NCI-H2227 (cell line): ENCODE measurements at regions not wholly inside any gene's neighbourhood (a gene's known extent, or its start where the extent isn't known, plus 50 kb on each side); places are given as distances from the start of the nearest gene placed in this dataset.

Source experiments
- DNase-seq: peaks from one replicate; lab custom pipeline; 2025; ENCODE audit not compliant: unreplicated experiment; lab: John Stamatoyannopoulos, UW

DNA sequence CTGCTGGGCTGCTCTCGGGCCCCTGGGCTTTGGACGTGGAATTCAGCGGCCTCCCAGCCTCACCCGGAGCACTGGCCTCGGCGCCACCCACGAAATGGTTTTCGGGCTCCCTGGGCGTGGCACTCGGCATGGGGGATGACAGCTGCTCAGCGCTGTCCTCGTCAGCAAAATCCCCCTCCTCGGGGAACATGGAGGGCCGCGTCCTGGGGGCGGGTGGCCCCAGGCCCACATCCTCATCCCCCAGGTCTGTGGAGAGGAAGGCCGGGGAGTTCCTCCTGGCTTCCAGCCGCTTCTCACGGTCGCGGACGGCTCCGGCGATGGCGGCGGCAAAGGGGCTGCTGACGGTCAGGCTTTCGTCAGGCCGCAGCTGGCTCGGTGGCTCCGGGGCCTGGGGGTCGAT lies 88.4 kb downstream of the CTTN start:
- no peak for DNase-seq

DNA sequence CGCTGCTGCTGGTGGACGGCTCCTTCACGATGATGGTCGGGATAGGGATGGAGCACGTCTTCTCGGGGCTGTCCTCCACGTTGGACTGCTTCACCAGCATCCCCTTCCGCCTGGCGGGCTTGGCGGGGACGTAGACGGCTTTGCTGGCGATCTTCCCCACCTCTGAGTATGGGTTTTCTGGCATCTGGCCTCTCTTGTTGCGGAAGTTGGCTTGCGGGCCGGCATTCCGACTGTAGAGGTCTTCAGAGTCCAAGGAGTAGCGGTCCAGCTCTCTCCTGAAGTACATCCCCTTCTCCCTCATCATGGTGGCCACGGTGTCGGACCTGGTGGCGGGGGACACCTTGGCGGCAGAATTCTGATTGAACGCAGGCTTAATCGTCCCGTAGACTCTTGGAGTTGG lies 88.8 kb downstream of the CTTN start:
- no peak for DNase-seq

DNA sequence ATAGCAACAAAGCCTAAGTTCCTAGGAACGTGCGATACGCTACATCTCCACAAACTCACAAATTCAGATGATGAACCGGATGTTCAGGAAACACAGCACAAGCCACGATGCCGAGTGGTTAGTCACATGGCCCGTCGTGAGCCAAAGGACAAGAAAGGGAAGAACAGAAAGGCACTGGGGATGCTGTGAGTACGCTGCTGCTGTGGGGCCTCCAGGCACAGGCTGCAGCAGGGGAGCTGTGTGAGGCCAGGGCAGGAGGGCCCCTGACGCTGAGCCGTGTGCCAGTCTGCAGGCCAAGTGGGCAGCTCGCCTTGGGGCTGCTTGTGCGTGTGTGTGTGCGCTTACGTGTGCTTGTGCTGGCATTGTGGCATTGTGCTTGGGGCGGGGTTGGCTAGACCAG lies 89.4 kb downstream of the CTTN start:
- DNase-seq, result no peak

- DNase-seq, result no peak
These were observed 89.9 kb downstream of the CTTN start for GRCh38 chr11:70488171-70488703.

- no peak for DNase-seq
These were observed 90.9 kb downstream of the CTTN start for GRCh38 chr11:70489276-70489675.

DNA sequence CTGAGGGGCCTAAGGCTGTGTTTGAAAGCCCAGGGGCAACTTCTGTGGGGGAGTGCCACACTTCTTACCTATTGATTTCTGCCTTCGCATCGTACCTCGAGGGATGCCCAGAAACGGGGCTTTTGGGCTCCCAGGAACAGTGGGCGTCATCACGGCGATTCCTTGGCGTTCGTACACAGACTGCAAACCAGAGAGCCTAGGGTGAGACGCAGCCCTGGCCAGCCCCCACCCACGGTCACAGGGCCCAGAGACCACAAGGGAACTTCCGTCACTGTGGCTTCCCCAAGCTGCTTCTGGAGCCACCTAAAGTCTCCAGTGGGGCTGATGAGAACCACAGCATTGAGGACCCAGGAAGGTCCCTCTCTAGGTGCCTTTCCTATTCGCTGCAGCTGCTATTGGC lies 91.9 kb downstream of the CTTN start:
- DNase-seq, result no peak

DNA sequence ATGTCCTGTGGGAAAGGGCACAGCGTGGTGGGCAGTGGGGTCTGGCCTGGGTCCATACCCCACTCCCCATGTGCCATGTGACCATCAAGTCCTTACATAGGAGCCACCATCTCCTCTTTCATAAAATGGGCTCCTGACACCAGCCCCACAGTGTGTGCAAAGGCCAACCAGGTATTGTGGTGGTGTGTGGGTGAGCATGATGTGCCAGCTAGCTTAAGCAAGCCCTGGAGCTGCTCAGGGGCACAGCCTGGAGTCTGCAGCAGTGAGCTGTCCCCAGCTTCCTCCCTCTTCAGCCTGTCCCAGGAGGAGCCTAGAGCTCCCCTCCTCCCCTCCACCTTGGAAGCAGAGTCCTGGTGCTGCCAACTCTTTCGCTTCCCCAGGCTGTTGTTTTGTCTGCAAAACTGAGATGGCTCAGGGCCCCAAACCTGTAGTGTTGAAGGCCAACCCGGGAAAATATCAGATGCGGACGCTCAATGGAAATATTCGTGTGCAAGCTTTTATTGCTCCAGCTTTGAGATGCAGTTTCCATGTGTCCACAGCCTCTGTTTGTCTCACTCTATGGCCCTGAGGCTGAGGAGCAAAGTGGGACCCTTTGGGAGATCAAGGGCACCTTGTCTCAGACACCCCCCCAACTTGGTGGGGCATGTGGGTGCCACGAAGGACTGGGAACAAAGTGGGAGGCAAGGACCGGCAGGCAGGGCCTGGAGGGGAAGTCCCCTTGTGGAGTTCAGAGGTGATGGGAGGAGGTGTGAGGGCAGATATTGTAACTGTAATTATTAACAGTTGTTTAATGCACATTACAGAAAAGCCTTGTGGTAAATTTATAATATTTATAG lies 92.6 kb downstream of the CTTN start:
- no peak for DNase-seq

GRCh38 chr11:70491696-70492472 lies 93.6 kb downstream of the CTTN start:
- DNase-seq, result no peak

DNA sequence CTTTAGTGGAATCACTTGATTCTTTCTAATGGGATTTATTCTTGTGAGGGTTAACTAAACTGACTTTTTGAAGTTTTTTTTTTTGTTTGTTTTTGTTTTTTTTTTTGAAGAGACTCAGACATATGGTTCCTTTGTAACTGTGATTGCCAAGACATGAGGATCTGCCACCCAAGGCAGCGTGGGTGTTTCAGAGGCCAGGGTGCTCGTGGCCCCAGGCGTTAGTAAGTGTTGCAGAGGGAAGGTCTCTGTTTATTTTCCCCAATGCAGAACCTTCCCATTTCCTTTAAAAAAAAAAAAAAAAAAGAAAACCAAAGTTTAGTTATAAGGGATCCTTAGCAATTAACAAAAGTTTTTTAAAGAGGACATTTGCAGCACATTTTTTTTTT lies 94.8 kb downstream of the CTTN start:
- no peak for DNase-seq

- no peak for DNase-seq
These were observed 95.6 kb downstream of the CTTN start for GRCh38 chr11:70493891-70494290.

GRCh38 chr11:70494559-70495350 lies 96.4 kb downstream of the CTTN start:
- no peak for DNase-seq

GRCh38 chr11:70495351-70496310 lies 97.3 kb downstream of the CTTN start:
- no peak for DNase-seq

DNA sequence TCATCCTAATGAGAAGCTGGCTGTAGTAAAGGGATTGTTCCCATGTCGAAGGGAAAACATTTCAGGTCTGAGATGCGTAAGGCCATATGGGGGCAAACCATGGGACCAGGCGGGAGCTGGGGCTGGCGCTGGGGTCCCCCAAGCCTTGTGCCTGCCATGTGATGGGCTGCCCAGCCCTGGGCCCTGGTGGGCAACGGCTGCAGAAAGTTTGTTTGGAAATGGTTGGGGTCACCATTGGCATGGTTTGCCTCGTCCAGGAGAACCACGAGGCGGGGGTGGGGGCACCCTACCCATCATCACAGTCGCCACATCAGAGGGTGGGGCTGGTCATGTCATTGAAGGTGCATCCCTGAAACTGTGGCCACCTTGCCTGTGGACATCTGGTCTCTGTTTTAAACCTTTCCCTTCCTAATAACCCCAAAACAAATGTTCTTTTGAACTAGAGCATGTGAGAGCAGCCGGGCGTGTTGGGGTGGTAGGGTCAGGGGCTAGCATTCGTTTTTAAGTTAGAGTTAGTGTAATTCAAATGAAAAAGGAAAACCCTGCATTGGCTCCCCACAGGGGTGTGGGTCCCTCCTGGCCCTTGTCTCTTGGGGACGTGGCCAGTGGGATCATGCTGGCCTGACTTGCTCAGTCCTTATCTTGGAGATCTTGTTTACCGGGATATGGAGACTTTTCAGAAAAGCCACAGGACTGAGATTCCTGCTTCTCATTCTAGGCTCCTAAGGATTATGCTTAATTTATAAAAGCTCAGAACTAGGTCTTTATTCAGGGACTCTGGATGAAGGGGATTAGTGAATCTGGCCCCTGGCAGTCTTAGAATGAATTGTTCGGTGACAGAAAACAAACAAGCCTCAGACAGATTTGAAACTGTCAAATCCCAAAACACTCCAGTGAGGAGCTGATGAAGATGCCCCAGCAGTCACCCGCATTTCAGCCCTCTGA lies 98.5 kb downstream of the CTTN start:
- no peak for DNase-seq

DNA sequence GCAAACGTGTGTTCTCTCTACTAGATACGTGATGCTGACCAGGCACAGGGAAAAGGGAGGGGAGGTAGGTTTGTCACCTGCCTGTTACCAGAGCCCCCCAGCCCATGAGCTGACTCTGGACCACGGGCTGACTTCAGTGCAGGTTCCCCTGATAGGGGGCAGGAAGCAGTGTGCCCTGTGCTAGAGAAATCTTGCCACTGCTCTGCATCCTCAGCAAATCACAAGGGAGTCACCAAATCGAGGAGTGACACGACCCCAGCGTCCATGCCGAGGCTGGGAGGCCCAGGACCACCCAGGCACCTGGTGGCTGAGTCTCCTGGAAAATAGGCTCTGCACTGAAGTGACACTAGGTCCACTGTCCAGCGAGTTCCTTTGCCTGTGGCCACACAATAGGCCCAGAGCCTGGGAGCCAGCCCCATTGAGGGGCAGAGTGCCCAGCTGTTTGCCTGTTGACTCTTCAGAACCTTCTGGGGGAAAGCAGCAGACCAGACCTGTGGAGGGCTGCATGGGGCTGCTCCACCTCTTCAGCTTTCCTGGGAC lies 99.3 kb downstream of the CTTN start:
- no peak for DNase-seq

- DNase-seq, result no peak
These were observed 99.8 kb downstream of the CTTN start for GRCh38 chr11:70498171-70498571.

GRCh38 chr11:70498976-70499801 lies 100.9 kb downstream of the CTTN start:
- DNase-seq, result no peak

DNA sequence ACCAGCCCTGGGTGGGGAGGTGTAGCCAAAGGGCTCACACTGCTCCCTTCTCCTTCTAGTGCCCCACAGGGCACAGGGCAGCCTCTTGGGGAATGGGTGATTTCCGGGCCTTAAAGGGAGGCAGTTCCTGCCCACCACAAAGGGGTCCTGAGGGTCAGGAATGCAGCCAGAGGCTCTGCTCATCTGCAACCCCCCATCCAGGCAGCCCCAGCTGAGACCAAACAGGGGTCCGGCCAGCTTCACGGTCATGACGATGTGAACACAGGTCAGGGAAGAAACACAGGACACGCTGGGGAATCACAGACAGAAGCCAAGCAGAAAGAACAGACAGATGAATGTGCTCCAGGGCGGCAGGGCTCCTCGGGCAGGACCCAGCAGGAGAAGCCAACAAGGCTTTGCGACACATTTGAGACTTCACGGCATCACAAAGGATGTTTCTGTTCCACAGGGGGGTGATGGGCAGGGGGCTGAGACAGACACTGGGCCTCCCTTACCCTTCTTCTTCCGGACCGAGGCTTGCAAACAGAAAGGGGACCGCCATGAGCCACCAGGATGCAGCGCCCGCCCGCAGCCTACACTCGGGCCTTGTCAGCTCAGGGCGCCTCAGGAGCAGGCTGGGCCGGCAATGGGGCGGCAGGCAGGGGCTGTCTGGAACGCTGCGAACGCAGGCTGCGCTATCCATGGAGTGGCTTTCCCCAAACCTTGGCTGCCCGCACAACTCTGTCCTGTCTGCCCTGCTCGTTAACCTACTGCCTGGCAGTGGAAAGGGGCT lies 101.9 kb downstream of the CTTN start:
- DNase-seq, result no peak
